H1 (cell line): ENCODE measurements at regions not wholly inside any gene's neighbourhood (a gene's known extent, or its start where the extent isn't known, plus 50 kb on each side); places are given as distances from the start of the nearest gene placed in this dataset.

Experiments used
- CTCF ChIA-PET: fragments of 300-600 bp; sonication (Branson Sonifier 250); formaldehyde crosslinking; loops from one replicate; lab custom pipeline; 2021; ENCODE audit not compliant: partially characterized antibody; lab: Charles Lee
- POLR2A ChIA-PET: fragments of 300-600 bp; sonication (Branson Sonifier 250); formaldehyde crosslinking; loops from one replicate; lab custom pipeline; 2021; ENCODE audit warnings: inconsistent platforms; ENCODE audit not compliant: partially characterized antibody; lab: Charles Lee
- DNase-seq, 2 experiments: peaks; one replicate each; pipeline versions ENCODE4 v3.0.0 to v3.0.0-alpha.2; 2010 to 2022; ENCODE audit warnings: low spot score in 2 of 2, low read depth in 1 of 2, mixed read lengths in 1 of 2
- FAIRE-seq: peaks from 2 replicates; lab custom pipeline; 2011; peaks lifted over from hg19 to GRCh38; lab: Jason Lieb, UNC
- H2AFZ ChIP-seq: 2 replicates; pipeline ENCODE4 v1.8.1; 2012; ENCODE audit warnings: low read length, inconsistent platforms
- H2AK5ac ChIP-seq: 2 replicates; pipeline ENCODE4 v1.6.1; 2013; ENCODE audit warnings: low read depth, low read length
- H2BK120ac ChIP-seq: replicated peaks from 2 replicates; pipeline ENCODE3; 2013; ENCODE audit warnings: low read depth, low read length, inconsistent platforms
- H2BK12ac ChIP-seq: 2 replicates; pipeline ENCODE4 v1.6.1; 2013; ENCODE audit warnings: low read depth, low read length
- H2BK15ac ChIP-seq: 2 replicates; pipeline ENCODE4 v1.6.1; 2013; ENCODE audit warnings: low read length
- H2BK20ac ChIP-seq: 2 replicates; pipeline ENCODE4 v1.6.1; 2013; ENCODE audit warnings: low read length
- H2BK5ac ChIP-seq: 2 replicates; pipeline ENCODE4 v1.6.1; 2013; ENCODE audit warnings: low read depth, low read length
- H3K14ac ChIP-seq: 2 replicates; pipeline ENCODE4 v1.6.1; 2013; ENCODE audit warnings: inconsistent platforms; ENCODE audit not compliant: insufficient read length
- H3K18ac ChIP-seq: 2 replicates; pipeline ENCODE4 v1.6.1; 2013; ENCODE audit warnings: low read length; ENCODE audit errors: extremely low read depth
- H3K23ac ChIP-seq: 2 replicates; pipeline ENCODE4 v1.6.1; 2013; ENCODE audit warnings: inconsistent platforms; ENCODE audit not compliant: insufficient read length
- H3K23me2 ChIP-seq: 2 replicates; pipeline ENCODE4 v1.6.1; 2013; ENCODE audit warnings: low read depth, low read length
- H3K27ac ChIP-seq: 2 replicates; pipeline ENCODE4 v1.6.1; 2011; ENCODE audit warnings: low read depth, low read length, inconsistent platforms
- H3K27me3 ChIP-seq, 4 experiments: replicated peaks in 1 of 4; 1 replicate in 1 of 4; 2 replicates in 3 of 4; pipeline versions ENCODE4 v1.6.1 to v1.8.1; 2011 to 2013; ENCODE audit warnings: low read length in 3 of 4, mild to moderate bottlenecking in 3 of 4, inconsistent platforms in 2 of 4, mixed read lengths in 2 of 4, moderate library complexity in 1 of 4; ENCODE audit not compliant: control insufficient read depth in 3 of 4, insufficient read depth in 3 of 4; ENCODE audit errors: extremely low read depth in 1 of 4
- H3K36me3 ChIP-seq, 4 experiments: 2 replicates each; pipeline versions ENCODE4 v1.6.1 to v1.8.1; 2011 to 2013; ENCODE audit warnings: mild to moderate bottlenecking in 4 of 4, low read length in 3 of 4, moderate library complexity in 2 of 4, control low read depth in 1 of 4, inconsistent platforms in 1 of 4; ENCODE audit not compliant: insufficient read depth in 4 of 4, control insufficient read depth in 2 of 4
- H3K4ac ChIP-seq: replicated peaks from 2 replicates; pipeline ENCODE3; 2013; ENCODE audit warnings: low read length, low read depth, mixed read lengths, inconsistent platforms; ENCODE audit not compliant: insufficient read length
- H3K4me1 ChIP-seq, 4 experiments: replicated peaks in 1 of 4; 1 replicate in 1 of 4; 2 replicates in 3 of 4; pipeline versions ENCODE4 v1.6.1 to v1.8.1; 2011 to 2013; ENCODE audit warnings: low read length in 3 of 4, inconsistent platforms in 2 of 4, mixed read lengths in 1 of 4; ENCODE audit not compliant: insufficient read depth in 4 of 4, control insufficient read depth in 3 of 4
- H3K4me2 ChIP-seq, 2 experiments: 2 replicates each; pipeline versions ENCODE4 v1.6.1 to v1.8.1; 2011 to 2013; ENCODE audit warnings: low read depth in 2 of 2, low read length in 2 of 2, control low read depth in 1 of 2, inconsistent platforms in 1 of 2, mild to moderate bottlenecking in 1 of 2; ENCODE audit not compliant: insufficient read depth in 1 of 2
- H3K4me3 ChIP-seq, 4 experiments: fragments of 200-600, 300-600 bp in 1 of 4; sonication (generic), shearing (Covaris generic), sonication (Bioruptor Twin) in 1 of 4; 2 replicates each; pipeline versions ENCODE4 v1.5.1 to v1.8.1; 2011 to 2016; ENCODE audit warnings: low read length in 4 of 4, low read depth in 3 of 4, control low read depth in 2 of 4, inconsistent platforms in 2 of 4, mild to moderate bottlenecking in 2 of 4, mixed read lengths in 1 of 4, moderate library complexity in 1 of 4; ENCODE audit not compliant: insufficient read depth in 2 of 4; ENCODE audit errors: extremely low read depth in 1 of 4
- H3K56ac ChIP-seq: replicated peaks from 2 replicates; pipeline ENCODE3; 2013; ENCODE audit warnings: low read depth, mild to moderate bottlenecking, mixed read lengths, low read length, inconsistent platforms; ENCODE audit not compliant: insufficient read length
- H3K79me1 ChIP-seq: 2 replicates; pipeline ENCODE4 v1.6.1; 2013; ENCODE audit warnings: low read depth, low read length, control low read depth
- H3K79me2 ChIP-seq, 2 experiments: 2 replicates each; pipeline versions ENCODE4 v1.6.1 to v1.8.1; 2012 to 2013; ENCODE audit warnings: low read length in 2 of 2, mild to moderate bottlenecking in 2 of 2, inconsistent platforms in 1 of 2; ENCODE audit not compliant: insufficient read depth in 2 of 2, control insufficient read depth in 1 of 2
- H3K9ac ChIP-seq, 4 experiments: replicated peaks in 1 of 4; 1 replicate in 1 of 4; 2 replicates in 3 of 4; pipeline versions ENCODE4 v1.6.1 to v1.8.1; 2011 to 2013; ENCODE audit warnings: low read depth in 3 of 4, low read length in 3 of 4, control low read depth in 2 of 4, mild to moderate bottlenecking in 2 of 4, moderate library complexity in 2 of 4, inconsistent platforms in 1 of 4; ENCODE audit errors: extremely low read depth in 1 of 4
- H3K9me3 ChIP-seq, 2 experiments: 2 replicates each; pipeline versions ENCODE4 v1.6.1 to v1.8.1; 2012 to 2013; ENCODE audit warnings: mild to moderate bottlenecking in 2 of 2, moderate library complexity in 2 of 2, control low read depth in 1 of 2, inconsistent platforms in 1 of 2, low read depth in 1 of 2, low read length in 1 of 2, mixed read lengths in 1 of 2; ENCODE audit not compliant: insufficient read depth in 2 of 2
- H4K20me1 ChIP-seq, 2 experiments: replicated peaks in 1 of 2; 2 replicates each; pipeline versions ENCODE3 to v1.8.1; 2011 to 2013; ENCODE audit warnings: inconsistent platforms in 2 of 2, low read length in 2 of 2, mild to moderate bottlenecking in 1 of 2; ENCODE audit not compliant: insufficient read depth in 2 of 2, control insufficient read depth in 1 of 2
- H4K5ac ChIP-seq: 2 replicates; pipeline ENCODE4 v1.6.1; 2013; ENCODE audit warnings: low read length, low read depth, mixed read lengths, inconsistent platforms; ENCODE audit not compliant: insufficient read length
- H4K8ac ChIP-seq: 2 replicates; pipeline ENCODE4 v1.8.0; 2013; ENCODE audit warnings: mild to moderate bottlenecking, moderate library complexity, low read length, inconsistent platforms; ENCODE audit not compliant: insufficient read depth; ENCODE audit errors: extremely low read depth
- H4K91ac ChIP-seq: replicated peaks from 2 replicates; pipeline ENCODE3; 2013; ENCODE audit warnings: low read length, mixed read lengths, inconsistent platforms; ENCODE audit not compliant: insufficient read length
- BACH1 ChIP-seq: IDR thresholded peaks from 2 replicates; pipeline ENCODE4 v1.6.1; 2012; ENCODE audit warnings: low read length, improper control_type of control experiment
- BCL11A ChIP-seq, 2 experiments: IDR thresholded peaks; one replicate each; pipeline ENCODE4 v1.6.1; 2011; ENCODE audit warnings: low read depth in 2 of 2, low read length in 2 of 2, mild to moderate bottlenecking in 2 of 2
- CHD2 ChIP-seq: IDR thresholded peaks from 2 replicates; pipeline ENCODE4 v1.6.1; 2012; ENCODE audit warnings: low read length, improper control_type of control experiment
- NRF1 ChIP-seq: IDR thresholded peaks from 2 replicates; pipeline ENCODE4 v1.6.1; 2011; ENCODE audit warnings: mild to moderate bottlenecking, low read depth, low read length, improper control_type of control experiment
- POLR2AphosphoS5 ChIP-seq: IDR thresholded peaks from 2 replicates; pipeline ENCODE4 v1.6.1; 2011; ENCODE audit warnings: low read depth, low read length
- SAP30 ChIP-seq: fragments of 300-600 bp; sonication (generic); IDR thresholded peaks from 2 replicates; pipeline ENCODE4 v1.7.1; 2012; ENCODE audit warnings: low read length, moderate library complexity, mild to moderate bottlenecking, inconsistent platforms; ENCODE audit not compliant: insufficient read depth, insufficient replicate concordance
- SP1 ChIP-seq: IDR thresholded peaks from 2 replicates; pipeline ENCODE4 v1.6.1; 2011; ENCODE audit warnings: low read depth, low read length
- SP4 ChIP-seq: IDR thresholded peaks from 2 replicates; pipeline ENCODE4 v1.6.1; 2012; ENCODE audit warnings: low read length, inconsistent platforms
- SRF ChIP-seq: IDR thresholded peaks from 2 replicates; pipeline ENCODE4 v1.6.1; 2011; ENCODE audit warnings: mild to moderate bottlenecking, low read depth, low read length, moderate library complexity
- SUZ12 ChIP-seq: fragments of 200-600 bp; sonication (generic); IDR thresholded peaks from 2 replicates; pipeline ENCODE4 v1.6.1; 2012; ENCODE audit warnings: mild to moderate bottlenecking, inconsistent platforms, low read length, moderate library complexity, mixed read lengths
- WGBS, 2 experiments: shearing (Covaris generic) in 1 of 2; methylation state at CpG; one replicate each; pipeline versions ENCODE4 v1.1.6 to v1.1.7; 2013 to 2015; ENCODE audit warnings: low lambda C conversion rate in 2 of 2, mixed read lengths in 2 of 2, inconsistent platforms in 1 of 2, low coverage in 1 of 2, missing lambda C conversion rate in 1 of 2; ENCODE audit not compliant: insufficient replicate concordance in 2 of 2, insufficient coverage in 1 of 2, insufficient read length in 1 of 2; ENCODE audit errors: extremely low coverage in 1 of 2, missing lambda C conversion rate in 1 of 2; 5-methylcytosine and 5-hydroxymethylcytosine counted together
- TF ChIP-seq, protein P1 (sequence below): IDR thresholded peaks from 2 replicates; pipeline ENCODE4 v1.6.1; 2012; ENCODE audit warnings: inconsistent platforms
- TF ChIP-seq, protein P2 (sequence below): IDR thresholded peaks from 2 replicates; pipeline ENCODE4 v1.6.1; 2011; ENCODE audit warnings: low read length, improper control_type of control experiment
- TF ChIP-seq, protein P3 (sequence below): IDR thresholded peaks from 2 replicates; pipeline ENCODE4 v1.6.1; 2011; ENCODE audit warnings: low read depth, mild to moderate bottlenecking, low read length; ENCODE audit not compliant: insufficient read depth

DNA sequence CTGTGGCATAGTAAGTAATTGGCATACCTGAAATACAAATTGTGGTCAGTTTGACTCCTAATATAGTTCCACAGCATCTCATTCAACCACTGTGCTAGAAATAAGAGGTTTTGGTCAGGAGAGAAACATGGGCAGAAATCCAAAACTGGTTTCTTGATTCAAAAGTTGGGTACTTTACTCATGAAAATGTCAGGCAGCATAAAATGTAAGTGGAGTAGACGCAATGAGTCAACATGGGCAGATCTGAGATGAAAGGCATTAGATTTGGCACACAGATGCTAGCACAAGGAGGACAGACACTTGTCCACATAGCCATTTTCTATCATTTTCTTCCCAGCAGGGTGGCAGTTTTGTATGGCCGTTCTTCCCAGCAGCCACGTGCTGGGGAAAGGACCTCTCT, 255.8 kb upstream of the CDIN1 start:
- Histone ChIP-seq H2BK12ac (no peak overlapping the region), H2BK120ac (no peak overlapping the region), H3K56ac (no peak overlapping the region), H4K20me1 (no peaks in the 10 kb centered on the region), H4K8ac (no peak overlapping the region), H3K23ac (no peak overlapping the region), H3K23me2 (no peaks in the 10 kb centered on the region), H2BK5ac (no peak overlapping the region), H3K79me1 (no peaks in the 10 kb centered on the region), H2BK20ac (no peak overlapping the region), H3K9ac (no peak overlapping the region), H3K27me3 (no peaks in the 10 kb centered on the region), H3K4ac (no peak overlapping the region), H3K18ac (no peak overlapping the region), H3K4me3 (no peak overlapping the region), H4K91ac (no peak overlapping the region), H3K14ac (no peak overlapping the region), H3K9me3 (no peaks in the 10 kb centered on the region), H4K5ac (no peak overlapping the region), H2AFZ (no peak overlapping the region), H3K4me1 (no peaks in the 10 kb centered on the region), H2BK15ac (no peak overlapping the region), H3K36me3 (no peaks in the 10 kb centered on the region), H3K4me2 (no peak overlapping the region), H2AK5ac (no peak overlapping the region), H3K27ac (no peak overlapping the region), H3K79me2 (no peaks in the 10 kb centered on the region)
- 84% methylated on average over 3 of the region's 3 CpGs; no CpG with 5 or more reads in 1 of the 2 experiments for WGBS, 2 experiments
- no peak for DNase-seq
- CTCF ChIA-PET, result no interaction called here
- POLR2A ChIA-PET, result no interaction called here
- FAIRE-seq, result no peak
- TF ChIP-seq, protein P1, sequence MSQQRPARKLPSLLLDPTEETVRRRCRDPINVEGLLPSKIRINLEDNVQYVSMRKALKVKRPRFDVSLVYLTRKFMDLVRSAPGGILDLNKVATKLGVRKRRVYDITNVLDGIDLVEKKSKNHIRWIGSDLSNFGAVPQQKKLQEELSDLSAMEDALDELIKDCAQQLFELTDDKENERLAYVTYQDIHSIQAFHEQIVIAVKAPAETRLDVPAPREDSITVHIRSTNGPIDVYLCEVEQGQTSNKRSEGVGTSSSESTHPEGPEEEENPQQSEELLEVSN, result no peak
- TF ChIP-seq BCL11A (IDR thresholded peaks at IDR 0.05; ENCODE audit: low read depth in 2 of 2, low read length in 2 of 2) (no peak), BACH1 (no peak), SAP30 (no peak), SUZ12 (no peak), NRF1 (no peak), POLR2AphosphoS5 (no peak), SRF (no peak), CHD2 (no peak), SP1 (no peak), SP4 (no peak)
- TF ChIP-seq, protein P2, sequence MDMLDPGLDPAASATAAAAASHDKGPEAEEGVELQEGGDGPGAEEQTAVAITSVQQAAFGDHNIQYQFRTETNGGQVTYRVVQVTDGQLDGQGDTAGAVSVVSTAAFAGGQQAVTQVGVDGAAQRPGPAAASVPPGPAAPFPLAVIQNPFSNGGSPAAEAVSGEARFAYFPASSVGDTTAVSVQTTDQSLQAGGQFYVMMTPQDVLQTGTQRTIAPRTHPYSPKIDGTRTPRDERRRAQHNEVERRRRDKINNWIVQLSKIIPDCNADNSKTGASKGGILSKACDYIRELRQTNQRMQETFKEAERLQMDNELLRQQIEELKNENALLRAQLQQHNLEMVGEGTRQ, result no peak
- TF ChIP-seq, protein P3, sequence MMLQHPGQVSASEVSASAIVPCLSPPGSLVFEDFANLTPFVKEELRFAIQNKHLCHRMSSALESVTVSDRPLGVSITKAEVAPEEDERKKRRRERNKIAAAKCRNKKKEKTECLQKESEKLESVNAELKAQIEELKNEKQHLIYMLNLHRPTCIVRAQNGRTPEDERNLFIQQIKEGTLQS, result no peak
